GM19324 (cell line): ENCODE measurements at regions not wholly inside any gene's neighbourhood (a gene's known extent, or its start where the extent isn't known, plus 50 kb on each side); places are given as distances from the start of the nearest gene placed in this dataset.
"Not testable (repeated sequence)": the region's sequence is repeated elsewhere in the genome, so short reads cannot be mapped to it uniquely, and the experiment has no call there.

ENCODE experiments used
- ATAC-seq: cut with Tn5 transposase; IDR thresholded peaks from one replicate; pipeline ENCODE4 v1.9.1; 2021; ENCODE audit warnings: mild to moderate bottlenecking, moderate library complexity; ENCODE audit not compliant: unreplicated experiment, low FRiP score

GRCh38 chr13:80704369-80704768, 363.4 kb upstream of the SPRY2 start:
- ATAC-seq, result no peak

GRCh38 chr13:80695841-80696240, 354.9 kb upstream of the SPRY2 start:
- ATAC-seq, result no peak

- ATAC-seq, result not testable (repeated sequence)
These were observed 350.9 kb upstream of the SPRY2 start for GRCh38 chr13:80691814-80692213.

DNA sequence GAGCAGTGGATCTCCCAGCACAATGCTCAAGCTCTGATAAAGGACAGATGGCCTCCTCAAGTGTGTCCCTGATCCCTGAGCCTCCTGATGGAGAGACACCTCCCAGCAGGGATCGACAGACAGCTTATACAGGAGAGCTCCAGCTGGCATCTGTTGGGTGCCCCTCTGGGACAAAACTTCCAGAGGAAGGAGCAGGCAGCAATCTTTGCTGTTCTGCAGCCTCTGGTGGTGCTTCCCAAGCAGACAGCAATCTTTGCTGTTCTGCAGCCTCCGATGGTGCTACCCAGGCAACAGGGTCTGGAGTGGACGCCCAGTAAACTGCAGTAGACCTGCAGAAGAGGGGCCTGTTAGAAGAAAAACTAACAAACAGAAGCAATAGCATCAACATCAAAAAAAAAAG, 349.3 kb upstream of the SPRY2 start:
- ATAC-seq, result no peak

DNA sequence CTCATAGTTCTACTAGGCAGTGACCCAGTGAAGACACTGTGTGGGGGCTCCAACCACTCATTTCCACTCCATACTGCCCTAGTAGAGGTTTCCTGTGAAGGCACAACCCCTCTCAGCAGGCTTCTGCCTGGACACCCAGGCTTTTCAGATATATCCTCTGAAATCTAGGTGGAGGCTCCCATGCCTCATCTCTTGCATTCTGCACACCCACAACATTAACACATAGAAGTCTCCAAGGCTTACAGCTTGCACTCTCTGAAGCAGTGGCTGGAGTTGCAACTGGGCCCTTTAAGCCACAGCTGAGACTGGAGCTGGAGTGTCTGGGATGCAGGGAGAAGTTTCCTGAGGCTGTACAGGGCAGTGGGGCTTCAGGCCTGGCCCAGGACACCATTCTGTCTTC, 347.7 kb upstream of the SPRY2 start:
- no peak for ATAC-seq

DNA sequence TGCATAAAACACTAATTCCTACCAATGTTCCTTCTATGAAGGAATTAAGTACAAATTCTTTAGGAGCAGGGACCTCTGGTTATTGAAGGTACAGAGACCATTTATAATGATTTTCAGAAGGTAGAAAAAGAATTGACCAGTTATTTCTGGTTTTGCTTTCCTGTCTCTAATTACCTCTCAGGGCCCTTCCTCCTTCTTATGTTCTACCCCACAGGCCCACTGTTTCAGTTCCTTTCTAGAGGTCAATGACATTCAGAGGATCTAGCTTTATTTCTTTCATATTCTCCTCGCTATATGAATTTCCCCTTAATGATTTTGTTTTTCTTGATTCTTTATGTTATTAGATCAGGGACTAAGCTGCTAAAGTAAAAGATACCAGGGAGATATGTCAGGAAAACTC, 345.0 kb upstream of the SPRY2 start:
- ATAC-seq, result no peak

DNA sequence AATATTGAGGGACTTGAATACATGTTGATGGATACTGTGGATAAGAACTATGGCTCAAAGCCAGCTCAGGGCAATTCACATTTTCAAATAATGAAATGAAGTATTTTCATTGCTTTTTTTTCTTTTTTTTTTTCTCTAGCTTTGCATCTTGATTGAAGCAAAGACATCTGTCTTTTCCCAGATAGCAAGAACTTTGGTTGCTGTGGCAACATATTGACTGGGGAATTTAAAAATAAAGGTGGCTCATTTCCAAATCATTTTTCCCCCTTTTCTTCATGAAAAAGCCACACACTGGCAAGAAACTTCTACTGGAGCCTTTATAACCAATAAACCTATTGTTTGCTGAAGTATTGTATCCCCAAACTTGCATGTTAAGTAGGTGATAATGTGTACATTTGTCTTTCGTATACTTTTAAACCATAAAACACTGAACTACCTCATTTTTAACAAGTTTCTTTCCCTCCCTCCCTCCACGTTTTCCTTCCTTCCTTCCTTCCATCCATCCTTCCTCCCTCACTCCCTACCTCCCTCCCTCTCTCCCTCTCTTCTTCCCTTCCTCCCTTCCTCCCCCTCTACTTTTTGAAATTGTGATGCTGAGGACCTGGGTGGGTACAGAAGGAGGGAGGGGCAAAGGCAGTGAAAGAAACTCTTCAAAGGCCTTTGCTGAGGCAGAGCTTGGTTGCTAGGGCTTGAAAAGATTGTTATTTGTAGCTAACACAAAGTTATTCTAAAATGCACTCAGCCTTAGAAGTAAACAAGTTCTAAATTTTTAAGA, 343.5 kb upstream of the SPRY2 start:
- no peak for ATAC-seq

DNA sequence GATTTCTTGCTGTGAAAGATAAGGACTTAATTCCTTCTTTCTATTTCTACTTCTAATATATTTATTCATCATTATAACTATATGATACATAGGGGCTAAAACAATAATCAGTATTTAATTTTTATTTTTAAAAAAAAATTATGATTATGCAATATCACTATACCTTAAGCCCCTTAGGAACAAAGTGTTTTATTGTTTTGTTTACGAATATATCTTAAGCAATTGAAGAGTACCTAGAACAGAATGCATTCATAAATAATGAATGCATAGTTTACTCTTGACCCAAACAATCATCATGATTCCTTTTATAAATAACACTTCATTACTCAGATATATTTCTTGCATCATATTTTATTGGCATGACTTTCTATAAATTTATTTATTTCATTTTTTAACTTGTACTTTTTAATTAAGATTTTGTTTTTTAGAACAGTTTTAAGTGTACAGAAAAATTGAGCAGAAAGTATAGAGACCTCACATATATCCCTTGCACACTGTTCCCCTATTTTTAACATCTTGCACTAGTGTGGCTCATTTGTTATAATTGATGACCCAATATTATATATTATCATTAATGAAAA, 339.9 kb upstream of the SPRY2 start:
- ATAC-seq, result no peak

DNA sequence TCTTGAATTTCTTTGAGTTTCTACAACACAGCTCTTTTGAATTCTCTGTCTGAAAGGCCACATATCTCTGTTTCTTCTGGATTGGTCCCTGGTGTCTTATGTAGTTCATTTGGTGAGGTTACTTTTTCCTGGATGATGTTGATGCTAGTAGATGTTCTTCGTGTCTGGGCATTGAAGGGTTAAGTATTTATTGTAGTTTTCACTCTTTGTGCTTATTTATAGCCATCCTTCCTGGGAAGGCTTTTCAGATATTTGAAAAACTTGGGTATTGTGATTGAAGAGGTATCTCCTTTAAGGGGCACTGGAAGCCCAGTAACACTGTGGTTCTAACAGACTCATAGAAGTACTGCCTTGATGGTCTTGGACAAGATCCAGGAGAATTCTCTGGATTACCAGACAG, 338.5 kb upstream of the SPRY2 start:
- no peak for ATAC-seq

- no peak for ATAC-seq
These were observed 336.3 kb upstream of the SPRY2 start for GRCh38 chr13:80677227-80677626.

DNA sequence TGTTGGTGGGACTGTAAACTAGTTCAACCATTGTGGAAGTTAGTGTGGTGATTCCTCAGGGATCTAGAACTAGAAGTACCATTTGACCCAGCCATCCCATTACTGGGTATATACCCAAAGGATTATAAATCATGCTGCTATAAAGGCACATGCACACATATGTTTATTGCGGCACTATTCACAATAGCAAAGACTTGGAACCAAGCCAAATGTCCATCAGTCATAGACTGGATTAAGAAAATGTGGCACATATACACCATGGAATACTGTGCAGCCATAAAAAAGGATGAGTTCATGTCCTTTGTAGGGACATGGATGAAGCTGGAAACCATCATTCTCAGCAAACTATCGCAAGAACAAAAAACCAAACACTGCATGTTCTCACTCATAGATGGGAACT, 334.5 kb upstream of the SPRY2 start:
- not testable (repeated sequence) for ATAC-seq

DNA sequence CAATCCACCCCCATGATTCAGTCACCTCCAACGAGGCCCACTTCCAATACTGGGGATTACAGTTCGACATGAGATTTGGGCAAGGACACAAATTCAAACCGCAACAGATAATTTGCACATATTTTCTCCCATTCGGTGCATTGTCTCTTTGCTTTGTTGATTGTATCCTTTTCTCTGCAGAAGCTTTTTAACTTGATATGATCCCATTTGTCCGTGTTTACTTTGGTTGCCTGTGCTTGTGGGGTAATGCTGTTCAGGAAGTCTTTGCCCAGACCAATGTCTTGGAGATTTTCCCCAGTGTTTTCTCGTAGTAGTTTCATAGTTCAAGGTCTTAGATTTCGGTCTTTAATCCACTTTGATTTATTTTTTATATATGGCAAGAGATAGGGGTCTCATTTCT, 330.8 kb upstream of the SPRY2 start:
- no peak for ATAC-seq

- ATAC-seq, result no peak
These were observed 328.2 kb upstream of the SPRY2 start for GRCh38 chr13:80669112-80669511.

GRCh38 chr13:80668452-80668851, 327.5 kb upstream of the SPRY2 start:
- no peak for ATAC-seq

GRCh38 chr13:80666782-80667552, 326.0 kb upstream of the SPRY2 start:
- ATAC-seq, result no peak

- ATAC-seq, result no peak
These were observed 324.9 kb upstream of the SPRY2 start for GRCh38 chr13:80665792-80666333.

DNA sequence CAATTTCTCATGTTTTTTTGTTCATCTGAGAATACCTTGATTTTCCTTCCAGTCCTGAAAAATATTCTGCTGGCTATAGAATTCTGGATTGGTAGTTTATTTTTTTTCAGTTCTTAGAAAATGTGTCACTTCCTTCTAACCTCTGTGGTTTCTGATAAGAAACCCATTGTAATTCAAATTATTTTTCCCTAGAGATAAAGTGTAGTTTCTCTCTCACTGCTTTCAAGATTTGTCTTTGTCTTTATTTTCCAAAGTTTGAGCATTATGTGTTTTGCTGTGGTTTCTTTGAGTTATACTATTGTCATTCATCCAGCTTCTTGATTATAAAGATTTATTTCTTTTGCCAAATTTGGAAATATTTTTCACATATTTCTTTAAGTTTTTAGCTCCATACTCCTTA, 324.0 kb upstream of the SPRY2 start:
- no peak for ATAC-seq

DNA sequence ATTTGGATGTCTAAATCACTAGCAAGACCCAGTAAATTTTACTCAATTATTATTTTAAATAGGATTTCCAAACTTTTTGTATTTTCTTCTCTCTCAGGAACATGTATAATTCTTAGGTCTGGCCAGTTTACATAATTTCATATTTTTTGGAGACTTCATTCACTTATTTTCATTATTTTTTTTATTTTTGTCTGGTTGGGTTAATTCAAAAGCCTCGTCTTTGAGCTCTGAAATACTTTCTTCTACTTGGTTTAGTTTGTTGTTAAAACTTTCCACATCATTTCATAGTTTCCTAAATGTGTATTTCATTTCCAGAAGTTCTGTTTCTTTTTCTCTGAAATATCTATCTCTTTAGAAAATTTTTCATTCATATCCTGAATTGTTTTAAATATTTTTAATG, 322.9 kb upstream of the SPRY2 start:
- ATAC-seq, result no peak

GRCh38 chr13:80658705-80659104, 317.8 kb upstream of the SPRY2 start:
- ATAC-seq, result no peak

DNA sequence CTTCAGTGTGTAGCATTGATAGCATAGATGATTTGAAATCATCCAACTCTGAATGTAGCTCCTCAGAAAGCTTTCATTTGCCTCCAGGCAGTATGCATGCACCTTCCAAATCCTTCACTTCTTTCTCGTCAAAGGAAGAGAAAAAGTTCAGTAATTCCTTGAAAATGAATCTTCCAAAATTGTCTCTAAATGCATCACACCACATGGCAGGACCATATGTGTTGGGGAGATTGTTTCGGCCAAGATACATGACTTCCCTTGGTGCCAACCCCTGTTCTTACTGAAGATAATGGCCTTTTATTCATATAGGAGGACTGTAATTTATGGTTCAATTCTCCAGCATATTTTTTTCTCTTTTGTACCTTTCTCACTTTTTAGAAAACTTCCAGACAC, 315.6 kb upstream of the SPRY2 start:
- no peak for ATAC-seq

- no peak for ATAC-seq
These were observed 315.0 kb upstream of the SPRY2 start for GRCh38 chr13:80655778-80656511.
